HG02938 (cell line): ENCODE measurements at regions not wholly inside any gene's neighbourhood (a gene's known extent, or its start where the extent isn't known, plus 50 kb on each side); places are given as distances from the start of the nearest gene placed in this dataset.
A peak's percentile ranks its signal among the peaks of the same experiment; 100 is the strongest.
"Not testable (repeated sequence)": the region's sequence is repeated elsewhere in the genome, so short reads cannot be mapped to it uniquely, and the experiment has no call there.

Source experiments
- ATAC-seq: cut with Tn5 transposase; IDR thresholded peaks from one replicate; pipeline ENCODE4 v1.9.1; 2021; ENCODE audit warnings: mild to moderate bottlenecking, moderate library complexity; ENCODE audit not compliant: unreplicated experiment

DNA sequence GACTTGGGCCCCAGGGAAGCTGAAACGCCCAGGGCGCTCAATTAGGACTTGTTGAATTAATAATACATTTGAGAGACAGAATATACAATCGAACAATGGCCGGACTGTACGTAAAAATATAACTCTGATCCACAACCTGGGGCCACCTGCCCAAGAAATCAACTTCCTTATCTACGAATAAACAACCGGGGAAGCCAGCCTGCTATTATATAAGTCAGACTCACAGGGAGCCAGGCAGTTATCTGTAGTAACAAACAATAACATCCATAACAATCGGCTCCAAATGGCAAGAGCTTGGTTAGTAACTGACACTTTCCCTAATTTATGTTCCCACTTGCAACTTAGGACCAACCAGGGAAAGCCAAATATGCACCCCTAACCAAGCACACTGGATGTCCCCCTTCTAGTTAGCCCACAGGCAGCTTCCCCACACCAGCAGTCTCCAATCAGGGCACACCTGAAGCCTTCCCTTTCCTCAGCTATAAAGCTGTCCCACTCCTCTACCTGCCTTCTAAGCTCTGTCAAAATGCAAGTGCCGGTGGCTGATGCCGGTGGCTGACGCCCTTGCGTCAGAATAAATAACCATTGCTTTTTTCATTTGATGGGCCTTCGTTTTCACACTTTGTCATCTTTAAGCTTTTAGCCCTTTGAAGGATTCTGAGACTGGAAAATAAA, 135.2 kb downstream of the FAM72B start:
- ATAC-seq: not testable (repeated sequence)

DNA sequence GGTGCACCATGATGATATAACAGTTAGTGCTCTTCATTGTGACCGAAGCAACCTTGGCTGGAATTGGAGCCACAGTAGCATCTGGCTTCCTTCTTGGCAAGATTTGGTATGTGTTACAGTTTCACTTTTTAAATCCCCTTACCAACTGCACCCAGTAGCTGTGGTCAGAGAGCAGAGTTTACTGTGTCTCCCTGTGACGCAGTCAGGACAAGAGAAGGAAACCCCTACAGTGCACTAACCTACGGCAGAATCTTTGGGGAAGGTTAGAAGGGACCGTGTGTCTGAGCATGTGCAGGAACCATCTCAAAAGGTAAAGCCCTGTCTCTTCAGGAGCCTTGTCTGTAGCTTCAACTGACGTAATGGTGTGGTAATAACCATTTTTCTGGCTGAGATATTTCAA, 134.0 kb downstream of the FAM72B start:
- not testable (repeated sequence) for ATAC-seq

DNA sequence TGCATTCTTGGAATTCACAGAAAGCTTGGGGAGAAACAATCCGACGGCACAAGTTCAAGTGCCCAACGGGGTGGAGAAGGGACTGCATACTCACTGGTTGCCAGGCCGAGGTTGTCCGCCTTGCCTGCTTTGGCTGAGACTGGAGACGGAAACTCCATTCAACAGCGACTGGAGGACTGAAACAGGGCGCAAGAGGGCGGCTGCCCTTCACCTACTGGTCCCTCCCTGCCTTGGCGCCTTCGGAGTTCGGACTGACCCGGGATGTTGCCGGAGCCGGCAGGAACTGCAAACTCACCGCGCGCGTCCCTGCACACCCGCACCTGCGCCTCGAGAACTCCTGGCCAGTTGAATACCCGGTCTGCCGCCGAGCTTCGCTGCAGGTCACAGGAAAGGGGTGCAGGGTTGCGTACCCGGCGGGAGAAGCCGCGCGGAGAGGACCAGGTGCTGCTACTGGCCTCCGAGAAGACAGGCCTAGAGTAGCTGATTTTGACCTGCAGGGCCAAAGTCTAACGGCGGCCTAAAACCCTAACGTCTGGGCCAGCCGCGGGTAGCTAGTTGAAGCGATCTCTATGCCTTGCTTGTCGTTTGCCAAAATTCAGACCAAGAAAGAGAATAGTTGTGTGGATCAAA, 132.9 kb downstream of the FAM72B start:
- not testable (repeated sequence) for ATAC-seq

DNA sequence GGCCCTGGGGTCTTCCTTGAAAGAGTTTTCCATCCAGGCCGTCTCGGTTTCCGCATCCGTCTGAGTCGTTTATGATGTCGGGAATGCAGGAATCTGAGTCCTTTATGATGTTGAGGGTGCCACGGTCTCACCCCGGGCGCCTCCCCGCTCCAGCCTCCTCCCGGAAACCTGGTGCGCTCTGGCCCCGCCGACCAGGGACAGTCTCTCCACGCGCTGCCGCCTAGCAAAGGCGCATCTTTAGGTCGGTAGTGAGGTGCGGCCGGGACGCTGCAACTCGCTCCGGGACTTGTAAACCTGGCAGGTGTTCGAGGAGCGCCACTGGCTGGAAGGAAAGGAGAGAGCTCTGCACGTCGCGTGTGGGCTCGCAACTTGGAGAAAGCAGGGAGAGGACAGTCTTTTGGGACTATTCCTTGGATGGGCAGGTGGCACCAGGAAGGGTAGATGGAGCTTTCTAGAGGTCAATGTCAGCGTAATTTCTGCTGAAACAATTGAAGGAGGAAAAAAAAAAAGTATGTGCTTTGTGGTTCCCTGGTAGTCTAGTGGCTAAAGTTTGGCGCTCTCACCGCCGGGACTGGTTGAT, 132.0 kb downstream of the FAM72B start:
- ATAC-seq: not testable (repeated sequence)

DNA sequence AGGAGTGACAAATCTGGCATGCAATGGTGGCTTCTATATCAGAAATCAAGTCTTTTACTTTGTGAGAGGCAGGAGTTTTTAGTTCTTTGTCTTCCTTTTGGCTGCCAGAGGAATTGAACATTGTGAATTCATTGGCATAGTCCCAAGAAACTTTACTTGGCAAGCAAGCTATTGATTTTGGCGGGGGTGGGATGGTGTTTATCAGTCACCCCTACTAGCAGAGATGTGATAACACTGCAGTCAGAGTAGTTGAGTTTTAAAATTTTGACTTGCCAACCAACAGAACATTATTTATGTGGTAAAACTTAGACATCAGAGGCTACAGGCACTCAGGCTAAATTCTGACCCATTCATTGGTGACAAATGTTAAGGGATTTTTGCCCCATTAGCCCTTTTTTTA, 129.2 kb downstream of the FAM72B start:
- ATAC-seq: not testable (repeated sequence)

- ATAC-seq: not testable (repeated sequence)
Measured at GRCh38 chr1:121066925-121067324, 117.2 kb downstream of the FAM72B start.

GRCh38 chr1:121068738-121069499, 115.2 kb downstream of the FAM72B start:
- not testable (repeated sequence) for ATAC-seq

- ATAC-seq: not testable (repeated sequence)
Measured at GRCh38 chr1:121073852-121074251, 110.3 kb downstream of the FAM72B start.

GRCh38 chr1:121075254-121075805, 108.8 kb downstream of the FAM72B start:
- ATAC-seq: not testable (repeated sequence)

DNA sequence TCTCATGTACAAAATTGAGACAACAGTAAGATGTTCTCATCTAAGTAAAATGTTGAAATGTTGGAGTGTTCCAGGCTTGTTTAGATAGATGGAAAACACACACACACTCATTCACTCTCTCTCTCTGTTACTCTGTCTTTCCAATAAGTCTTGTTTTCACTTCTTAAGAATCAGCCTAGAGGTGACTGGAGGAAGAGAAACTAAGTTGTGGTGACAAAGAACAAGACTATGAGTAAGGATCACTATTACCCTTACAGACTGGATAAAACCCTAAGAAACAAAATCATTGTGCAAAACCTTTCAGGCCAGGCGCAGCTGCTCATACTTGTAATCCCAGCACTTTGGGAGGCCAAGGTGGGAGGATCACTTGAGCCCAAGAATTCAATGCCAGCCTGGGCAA, 107.5 kb downstream of the FAM72B start:
- ATAC-seq: peak; percentile 92

- not testable (repeated sequence) for ATAC-seq
Measured at GRCh38 chr1:121079655-121080054, 104.5 kb downstream of the FAM72B start.

- ATAC-seq: not testable (repeated sequence)
Measured at GRCh38 chr1:121080197-121080903, 103.8 kb downstream of the FAM72B start.

DNA sequence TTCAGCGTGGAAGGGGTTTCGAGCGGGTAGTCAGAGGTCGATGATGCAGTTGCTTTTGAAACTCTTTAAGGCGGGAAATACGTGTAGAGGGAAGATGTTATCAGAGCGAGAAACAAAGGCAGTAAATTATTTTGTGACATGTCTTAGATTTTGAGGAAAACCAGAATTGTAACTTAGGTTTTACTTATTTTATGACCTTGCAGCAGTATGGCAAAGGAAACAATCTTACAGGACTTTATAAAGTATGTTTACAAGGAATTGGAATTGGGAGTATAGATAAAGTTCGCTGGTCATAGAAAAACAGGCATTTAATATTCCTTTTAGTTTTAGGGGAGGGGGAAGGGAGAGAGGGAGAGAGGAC, 103.3 kb downstream of the FAM72B start:
- not testable (repeated sequence) for ATAC-seq

DNA sequence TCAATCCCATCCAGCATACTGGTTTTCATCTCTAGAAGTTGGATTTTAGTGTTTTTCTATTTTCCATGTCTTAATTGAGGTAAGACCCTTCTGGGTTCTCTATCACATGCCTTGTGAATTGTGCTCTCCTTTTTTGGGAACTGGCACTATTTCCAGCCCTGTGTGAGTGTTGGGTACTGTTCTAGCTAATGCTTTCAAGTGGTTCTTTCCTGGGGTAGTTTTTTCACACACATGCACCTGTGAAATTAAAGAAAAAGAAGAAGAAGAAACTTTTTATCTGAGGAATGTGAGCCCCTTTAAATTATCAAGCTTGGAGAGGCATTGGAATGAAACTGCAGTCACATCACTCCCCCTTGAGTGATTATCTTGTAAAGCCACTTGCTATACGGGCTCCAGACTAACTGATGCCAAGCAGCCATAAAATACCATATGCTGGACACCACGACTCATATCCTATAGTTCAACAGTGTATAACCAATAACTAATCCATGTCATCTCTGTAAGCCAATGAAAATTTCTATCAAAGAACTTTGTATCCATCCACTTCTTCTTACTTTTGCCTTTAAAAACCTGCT, 102.4 kb downstream of the FAM72B start:
- ATAC-seq: not testable (repeated sequence)

GRCh38 chr1:121082995-121083394, 101.1 kb downstream of the FAM72B start:
- not testable (repeated sequence) for ATAC-seq

GRCh38 chr1:121086249-121086648, 97.9 kb downstream of the FAM72B start:
- not testable (repeated sequence) for ATAC-seq

- not testable (repeated sequence) for ATAC-seq
Measured at GRCh38 chr1:121087221-121087620, 96.9 kb downstream of the FAM72B start.

DNA sequence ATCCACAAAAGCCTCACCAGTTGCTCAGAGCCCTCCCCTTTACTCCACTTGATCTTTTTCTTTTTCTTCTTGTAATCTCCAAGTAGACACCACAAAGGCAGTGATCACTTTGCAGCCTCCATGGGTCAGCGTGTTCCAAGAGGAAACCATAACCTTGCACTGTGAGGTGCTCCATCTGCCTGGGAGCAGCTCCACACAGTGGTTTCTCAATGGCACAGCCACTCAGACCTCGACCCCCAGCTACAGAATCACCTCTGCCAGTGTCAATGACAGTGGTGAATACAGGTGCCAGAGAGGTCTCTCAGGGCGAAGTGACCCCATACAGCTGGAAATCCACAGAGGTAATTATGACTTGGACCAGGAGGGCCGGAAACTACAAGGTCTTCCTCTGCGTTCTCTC, 95.6 kb downstream of the FAM72B start:
- not testable (repeated sequence) for ATAC-seq

- not testable (repeated sequence) for ATAC-seq
Measured at GRCh38 chr1:121092329-121092968, 91.7 kb downstream of the FAM72B start.

- not testable (repeated sequence) for ATAC-seq
Measured at GRCh38 chr1:121095014-121095413, 89.1 kb downstream of the FAM72B start.
